ENCODE measurements at regions not wholly inside any gene's neighbourhood (a gene's known extent, or its start where the extent isn't known, plus 50 kb on each side); places are given as distances from the start of the nearest gene placed in this dataset.
"Not testable (repeated sequence)": the region's sequence is repeated elsewhere in the genome, so short reads cannot be mapped to it uniquely, and the experiment has no call there.

- no peak for DNase-seq (ENCODE audit: low read depth in 2 of 2)
Observed at GRCh38 chr6:145099713-145100112, 635.6 kb downstream of the EPM2A start.

GRCh38 chr6:145110109-145110508 is 625.2 kb downstream of the EPM2A start:
- DNase-seq (ENCODE audit: low read depth in 2 of 2), result no peak

- DNase-seq (ENCODE audit: low read depth in 2 of 2), result not testable (repeated sequence)
Observed at GRCh38 chr6:145111407-145111806, 623.9 kb downstream of the EPM2A start.

- no peak for DNase-seq (ENCODE audit: low read depth in 2 of 2)
Observed at GRCh38 chr6:145112711-145113148, 622.6 kb downstream of the EPM2A start.

- DNase-seq (ENCODE audit: low read depth in 2 of 2), result no peak
Observed at GRCh38 chr6:145115638-145116037, 619.7 kb downstream of the EPM2A start.

- DNase-seq (ENCODE audit: low read depth in 2 of 2), result no peak
Observed at GRCh38 chr6:145116591-145117178, 618.6 kb downstream of the EPM2A start.

- DNase-seq (ENCODE audit: low read depth in 2 of 2), result no peak
Observed at GRCh38 chr6:145118224-145118623, 617.1 kb downstream of the EPM2A start.

GRCh38 chr6:145119081-145119480 is 616.2 kb downstream of the EPM2A start:
- no peak for DNase-seq (ENCODE audit: low read depth in 2 of 2)

- no peak for DNase-seq (ENCODE audit: low read depth in 2 of 2)
Observed at GRCh38 chr6:145132709-145133108, 602.6 kb downstream of the EPM2A start.

- DNase-seq (ENCODE audit: low read depth in 2 of 2), result no peak
Observed at GRCh38 chr6:145135702-145136101, 599.6 kb downstream of the EPM2A start.

- no peak for DNase-seq (ENCODE audit: low read depth in 2 of 2)
Observed at GRCh38 chr6:145137425-145137824, 597.9 kb downstream of the EPM2A start.

GRCh38 chr6:145138469-145139139 is 596.7 kb downstream of the EPM2A start:
- DNase-seq (ENCODE audit: low read depth in 2 of 2), result no peak

- DNase-seq (ENCODE audit: low read depth in 2 of 2), result no peak
Observed at GRCh38 chr6:145139140-145139850, 596.0 kb downstream of the EPM2A start.

- DNase-seq (ENCODE audit: low read depth in 2 of 2), result no peak
Observed at GRCh38 chr6:145139895-145140294, 595.4 kb downstream of the EPM2A start.

GRCh38 chr6:145141572-145141971 is 593.7 kb downstream of the EPM2A start:
- no peak for DNase-seq (ENCODE audit: low read depth in 2 of 2)

- no peak for DNase-seq (ENCODE audit: low read depth in 2 of 2)
Observed at GRCh38 chr6:145142958-145143357, 592.4 kb downstream of the EPM2A start.

GRCh38 chr6:145143379-145143778 is 591.9 kb downstream of the EPM2A start:
- DNase-seq (ENCODE audit: low read depth in 2 of 2), result no peak

GRCh38 chr6:145147559-145147958 is 587.8 kb downstream of the EPM2A start:
- DNase-seq (ENCODE audit: low read depth in 2 of 2), result no peak

GRCh38 chr6:145147981-145148749 is 587.2 kb downstream of the EPM2A start:
- DNase-seq (ENCODE audit: low read depth in 2 of 2), result no peak

- no peak for DNase-seq (ENCODE audit: low read depth in 2 of 2)
Observed at GRCh38 chr6:145148776-145149175, 586.5 kb downstream of the EPM2A start.

GRCh38 chr6:145151624-145152023 is 583.7 kb downstream of the EPM2A start:
- DNase-seq (ENCODE audit: low read depth in 2 of 2), result no peak

- no peak for DNase-seq (ENCODE audit: low read depth in 2 of 2)
Observed at GRCh38 chr6:145153495-145153894, 581.8 kb downstream of the EPM2A start.
